NAMALWA (cell line): ENCODE measurements at regions not wholly inside any gene's neighbourhood (a gene's known extent, or its start where the extent isn't known, plus 50 kb on each side); places are given as distances from the start of the nearest gene placed in this dataset.

ENCODE experiments used
- DNase-seq: peaks from one replicate; pipeline ENCODE4 v3.0.0-alpha.2; 2015; ENCODE audit warnings: low spot score

GRCh38 chr5:96031180-96031579 is 69.5 kb upstream of the ELL2 start:
- DNase-seq, result no peak

- no peak for DNase-seq
These were observed 64.9 kb upstream of the ELL2 start for GRCh38 chr5:96026406-96027041.

DNA sequence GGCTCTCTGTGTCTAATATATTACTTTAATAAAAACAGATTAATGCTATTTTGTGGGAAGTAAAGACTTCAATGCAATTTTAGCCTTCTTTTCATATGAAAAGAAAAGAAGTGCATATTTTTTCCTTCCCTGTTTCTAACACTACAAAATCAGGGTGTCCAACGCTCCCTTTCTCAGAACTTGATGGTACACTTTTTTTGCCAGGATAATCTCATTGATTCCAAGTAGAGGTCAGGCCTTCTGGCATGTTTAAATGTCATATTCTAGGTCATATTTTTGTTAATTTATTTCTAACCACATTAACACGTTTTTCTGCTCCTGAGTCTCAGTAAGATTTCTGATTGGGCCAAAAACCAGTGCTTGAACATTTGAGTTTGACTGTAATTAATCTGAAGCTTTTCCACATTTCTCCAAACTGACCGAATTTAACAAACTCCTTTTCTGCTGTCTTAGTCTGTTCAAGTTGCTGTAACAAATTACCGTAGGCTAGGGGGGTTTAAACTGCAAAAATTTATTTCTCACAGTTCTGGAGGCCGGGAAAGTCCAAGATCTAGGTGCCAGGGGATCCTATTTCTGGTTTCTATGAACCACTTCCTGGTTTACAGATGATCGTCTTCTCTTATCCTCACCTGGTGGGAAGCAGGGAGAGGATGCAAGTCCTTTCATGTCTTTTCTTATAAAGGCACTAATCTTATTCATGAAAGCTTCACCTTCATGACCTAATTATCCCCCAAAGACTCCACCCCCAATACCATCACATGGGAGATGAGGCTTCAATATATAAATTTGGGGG is 63.2 kb upstream of the ELL2 start:
- no peak for DNase-seq

DNA sequence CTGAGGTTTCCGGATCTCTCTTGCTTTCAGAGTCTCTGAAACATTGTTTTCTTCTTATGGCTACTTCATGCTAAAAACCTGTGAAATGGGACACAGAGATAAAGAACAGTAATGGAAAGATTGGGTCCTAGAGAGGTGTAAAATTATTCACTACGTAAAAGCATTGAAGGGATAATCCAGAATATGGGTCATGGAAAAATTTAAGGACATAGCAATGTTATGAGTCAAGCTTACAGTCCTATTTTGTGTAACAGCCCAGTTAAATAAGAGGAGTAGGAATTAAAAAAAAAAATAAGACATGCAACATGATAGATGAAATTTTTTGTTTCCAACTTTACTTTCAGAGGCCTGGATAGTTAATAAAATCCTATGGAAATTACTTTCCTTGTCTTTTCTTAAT is 61.9 kb upstream of the ELL2 start:
- DNase-seq, result no peak

- DNase-seq, result no peak
These were observed 61.3 kb upstream of the ELL2 start for GRCh38 chr5:96022971-96023370.

- DNase-seq, result no peak
These were observed 56.3 kb upstream of the ELL2 start for GRCh38 chr5:96017951-96018350.

GRCh38 chr5:96016216-96016615 is 54.6 kb upstream of the ELL2 start:
- no peak for DNase-seq

DNA sequence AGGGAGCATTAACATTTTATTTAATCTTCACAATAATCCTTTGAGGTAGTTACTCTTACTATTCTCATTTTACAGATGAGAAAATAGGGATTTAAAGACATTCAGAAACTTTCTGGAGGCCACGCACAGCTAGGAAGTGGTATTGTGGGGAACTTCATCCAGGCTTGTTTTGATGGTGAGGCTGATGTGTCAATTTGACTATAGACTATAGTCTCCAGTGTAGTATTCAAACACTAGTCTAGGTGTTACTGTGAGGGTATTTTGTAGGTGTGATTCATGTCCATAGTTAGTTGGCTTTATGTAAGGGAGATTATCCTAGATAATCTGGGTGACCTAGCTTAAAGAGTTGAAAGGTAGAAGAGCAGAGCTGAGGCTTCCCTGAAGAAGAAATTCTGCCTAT is 54.1 kb upstream of the ELL2 start:
- DNase-seq, result no peak

DNA sequence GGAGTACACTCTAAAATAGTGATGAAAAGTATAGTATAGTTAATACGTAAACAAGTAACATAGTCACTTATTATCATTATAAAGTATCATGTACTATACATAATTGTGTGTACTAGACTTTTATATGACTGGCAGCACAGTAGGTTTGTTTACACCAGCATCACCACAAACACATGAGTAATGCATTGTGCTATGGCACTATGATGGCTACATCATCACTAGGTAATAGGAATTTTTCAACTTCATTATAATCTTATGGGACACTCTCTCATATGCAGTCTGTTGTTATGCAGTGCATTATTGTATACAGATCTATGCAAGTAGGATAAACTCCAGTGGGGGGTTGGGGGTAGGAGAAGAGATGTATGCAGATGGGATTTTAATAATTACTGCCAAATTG is 52.7 kb upstream of the ELL2 start:
- no peak for DNase-seq

GRCh38 chr5:96013254-96013653 is 51.6 kb upstream of the ELL2 start:
- no peak for DNase-seq

DNA sequence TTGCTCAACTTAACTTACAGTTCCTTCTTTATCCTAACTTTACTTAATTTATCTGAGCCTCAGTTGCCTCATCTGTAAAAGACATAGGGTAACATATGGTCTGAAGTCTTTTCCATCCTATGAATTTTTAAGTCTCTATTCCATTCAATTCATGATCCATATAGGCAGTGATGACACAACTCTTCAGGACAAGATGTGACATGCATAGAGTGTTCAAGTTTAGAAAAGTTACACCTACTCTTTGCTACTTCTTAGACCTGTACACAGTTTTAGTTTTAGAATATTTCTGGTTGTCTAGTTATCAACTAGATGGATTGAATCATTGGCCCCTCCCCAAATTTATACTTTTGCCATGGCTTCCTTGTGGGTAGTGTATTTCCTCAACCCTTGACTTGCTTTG is 50.7 kb upstream of the ELL2 start:
- DNase-seq, result no peak
